SK-N-SH (cell line): ENCODE measurements at regions not wholly inside any gene's neighbourhood (a gene's known extent, or its start where the extent isn't known, plus 50 kb on each side); places are given as distances from the start of the nearest gene placed in this dataset.

Source experiments
- CTCF ChIA-PET: fragments of 300-600, 350-600 bp; formaldehyde crosslinking; extraction: SDS; loops from one replicate; lab custom pipeline; 2021; lab: Yijun Ruan, JAX
- POLR2A ChIA-PET: fragments of 350-600 bp; sonication (Branson Sonifier 250); formaldehyde crosslinking; extraction: SDS; loops from one replicate; lab custom pipeline; 2020; ENCODE audit warnings: antibody characterized with exemption, inconsistent platforms; lab: Yijun Ruan, JAX
- DNase-seq: peaks from one replicate; pipeline ENCODE4 v3.0.0; 2012
- H2AFZ ChIP-seq: fragments of 200-600 bp; sonication (generic); 2 replicates; pipeline ENCODE4 v1.8.1; 2016; ENCODE audit warnings: antibody characterized with exemption, mild to moderate bottlenecking, low read depth
- H3F3A ChIP-seq: fragments of 200-600 bp; sonication (generic); replicated peaks from 2 replicates; pipeline ENCODE3; 2016; ENCODE audit warnings: antibody characterized with exemption, mild to moderate bottlenecking; ENCODE audit not compliant: insufficient read depth
- H3K27ac ChIP-seq, 2 experiments: fragments of 200-500 bp in 1 of 2; fragments of 200-600 bp in 1 of 2; sonication (Bioruptor generic) in 1 of 2; sonication (generic), shearing (Covaris generic) in 1 of 2; 2 replicates each; pipeline versions ENCODE4 v1.5.1 to v1.6.1; 2014 to 2016; ENCODE audit warnings: low read depth in 2 of 2, inconsistent platforms in 1 of 2, low read length in 1 of 2, mild to moderate bottlenecking in 1 of 2, mixed read lengths in 1 of 2
- H3K27me3 ChIP-seq: fragments of 200-600 bp; sonication (generic), shearing (Covaris generic); 2 replicates; pipeline ENCODE4 v1.6.1; 2016; ENCODE audit warnings: mixed run types; ENCODE audit not compliant: insufficient read depth
- H3K36me3 ChIP-seq, 2 experiments: fragments of 200-500 bp in 1 of 2; fragments of 200-600 bp in 1 of 2; sonication (Bioruptor generic) in 1 of 2; sonication (generic) in 1 of 2; replicated peaks in 1 of 2; 2 replicates each; pipeline versions ENCODE3 to v1.5.1; 2014 to 2016; ENCODE audit warnings: low read length in 1 of 2, mild to moderate bottlenecking in 1 of 2; ENCODE audit not compliant: insufficient read depth in 2 of 2, control insufficient read depth in 1 of 2
- H3K4me1 ChIP-seq, 2 experiments: fragments of 200-500 bp in 1 of 2; fragments of 200-600 bp in 1 of 2; sonication (Bioruptor generic) in 1 of 2; sonication (generic), shearing (Covaris generic) in 1 of 2; 2 replicates each; pipeline versions ENCODE4 v1.5.1 to v1.6.1; 2014 to 2016; ENCODE audit warnings: low read depth in 1 of 2, low read length in 1 of 2, mixed run types in 1 of 2; ENCODE audit not compliant: insufficient read depth in 2 of 2, control insufficient read depth in 1 of 2
- H3K4me2 ChIP-seq: fragments of 200-600 bp; sonication (generic), shearing (Covaris generic); 2 replicates; pipeline ENCODE4 v1.6.1; 2017; ENCODE audit warnings: mixed run types
- H3K4me3 ChIP-seq, 2 experiments: fragments of 200-500 bp in 1 of 2; fragments of 200-600 bp in 1 of 2; sonication (Bioruptor generic) in 1 of 2; sonication (generic), shearing (Covaris generic) in 1 of 2; 2 replicates each; pipeline versions ENCODE4 v1.5.1 to v1.8.1; 2014 to 2016; ENCODE audit warnings: low read depth in 2 of 2, inconsistent platforms in 1 of 2, low read length in 1 of 2, mild to moderate bottlenecking in 1 of 2, mixed read lengths in 1 of 2, moderate library complexity in 1 of 2
- H3K79me2 ChIP-seq: fragments of 200-600 bp; sonication (generic); 2 replicates; pipeline ENCODE4 v1.8.1; 2017; ENCODE audit warnings: mild to moderate bottlenecking; ENCODE audit not compliant: insufficient read depth
- H3K9ac ChIP-seq: fragments of 200-600 bp; sonication (generic); 2 replicates; pipeline ENCODE4 v1.6.1; 2017; ENCODE audit warnings: mixed run types
- H3K9me2 ChIP-seq: fragments of 200-600 bp; sonication (generic); 2 replicates; pipeline ENCODE4 v1.6.1; 2017; ENCODE audit warnings: mixed run types
- H3K9me3 ChIP-seq: fragments of 200-600 bp; sonication (generic); 2 replicates; pipeline ENCODE4 v1.6.1; 2017; ENCODE audit warnings: mixed run types, mild to moderate bottlenecking, moderate library complexity
- H4K20me1 ChIP-seq: fragments of 200-600 bp; sonication (generic); 2 replicates; pipeline ENCODE4 v1.6.1; 2017; ENCODE audit warnings: mild to moderate bottlenecking, mixed run types; ENCODE audit not compliant: insufficient read depth
- CHD2 ChIP-seq: fragments of 150-350 bp; IDR thresholded peaks from 2 replicates; pipeline ENCODE4 v1.6.1; 2018; ENCODE audit warnings: low read length; ENCODE audit not compliant: partially characterized antibody
- EP300 ChIP-seq, 2 experiments: IDR thresholded peaks; 2 replicates each; pipeline versions ENCODE4 v1.4.0 to v1.6.1; 2012; ENCODE audit warnings: borderline replicate concordance in 1 of 2, low read depth in 1 of 2, low read length in 1 of 2
- EZH2phosphoT487 ChIP-seq: fragments of 200-600 bp; sonication (generic); IDR thresholded peaks from 2 replicates; pipeline ENCODE4 v1.6.1; 2017; ENCODE audit warnings: low read depth, mixed run types, mild to moderate bottlenecking, antibody characterized with exemption, moderate library complexity, borderline replicate concordance
- FOXM1 ChIP-seq: IDR thresholded peaks from 2 replicates; pipeline ENCODE4 v1.4.0; 2012; ENCODE audit warnings: low read depth, mild to moderate bottlenecking
- GABPA ChIP-seq: IDR thresholded peaks from 2 replicates; pipeline ENCODE4 v1.4.0; 2012; ENCODE audit warnings: low read depth, mild to moderate bottlenecking
- GATA2 ChIP-seq: sonication (generic); formaldehyde crosslinking; IDR thresholded peaks from 2 replicates; pipeline ENCODE4 v1.5.0; 2020; ENCODE audit warnings: mild to moderate bottlenecking, missing genetic modification reagents
- JUND ChIP-seq: IDR thresholded peaks from 2 replicates; pipeline ENCODE4 v1.4.0; 2012
- MXI1 ChIP-seq: IDR thresholded peaks from 2 replicates; pipeline ENCODE4 v1.6.1; 2012; ENCODE audit warnings: mild to moderate bottlenecking, low read depth, low read length, improper control_type of control experiment
- NFIC ChIP-seq: IDR thresholded peaks from 2 replicates; pipeline ENCODE4 v1.4.0; 2012; ENCODE audit warnings: borderline replicate concordance
- NRF1 ChIP-seq: IDR thresholded peaks from 2 replicates; pipeline ENCODE4 v1.6.1; 2012; ENCODE audit warnings: low read depth, mild to moderate bottlenecking, low read length
- POLR2AphosphoS5 ChIP-seq: IDR thresholded peaks from 2 replicates; pipeline ENCODE4 v1.6.1; 2012; ENCODE audit warnings: low read depth, low read length
- RCOR1 ChIP-seq: fragments of 150-350 bp; IDR thresholded peaks from 2 replicates; pipeline ENCODE4 v1.6.1; 2017; ENCODE audit warnings: antibody characterized with exemption, low read length
- REST ChIP-seq: IDR thresholded peaks from 2 replicates; pipeline ENCODE4 v1.6.1; 2012; ENCODE audit warnings: mild to moderate bottlenecking, low read depth, low read length, moderate library complexity
- TAF1 ChIP-seq: IDR thresholded peaks from 2 replicates; pipeline ENCODE4 v1.6.1; 2012; ENCODE audit warnings: low read depth, mild to moderate bottlenecking, low read length, moderate library complexity, borderline replicate concordance
- USF2 ChIP-seq: fragments of 150-350 bp; IDR thresholded peaks from 2 replicates; pipeline ENCODE4 v1.6.1; 2017; ENCODE audit warnings: antibody characterized with exemption, low read length, low read depth, borderline replicate concordance
- YY1 ChIP-seq: IDR thresholded peaks from 2 replicates; pipeline ENCODE4 v1.4.0; 2012; ENCODE audit warnings: low read depth, mild to moderate bottlenecking
- WGBS: methylation state at CpG from one replicate; pipeline ENCODE4 v1.1.6; 2017; ENCODE audit warnings: low lambda C conversion rate; 5-methylcytosine and 5-hydroxymethylcytosine counted together
- TF ChIP-seq, protein P1 (sequence below): IDR thresholded peaks from 2 replicates; pipeline ENCODE4 v1.4.0; 2012; ENCODE audit warnings: low read depth, borderline replicate concordance

DNA sequence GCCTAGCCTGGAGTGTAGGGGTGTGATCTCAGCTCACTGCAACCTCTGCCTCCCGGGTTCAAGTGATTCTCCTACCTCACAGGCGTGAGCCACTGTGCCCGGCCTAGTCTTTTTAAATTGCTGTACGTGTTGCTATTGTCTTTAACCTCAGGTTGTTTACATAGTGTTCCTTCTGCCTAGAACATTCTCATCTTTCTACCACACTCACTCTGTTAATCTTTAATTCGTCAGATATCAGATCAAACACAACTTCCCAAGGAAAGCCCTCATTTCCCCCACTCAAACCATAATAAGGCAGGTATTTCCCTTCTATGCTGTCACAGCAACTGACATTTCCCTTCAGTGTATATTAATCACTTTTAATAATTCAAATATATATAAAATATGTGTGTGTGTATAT, 1310.0 kb upstream of the C9orf72 start:
- Histone ChIP-seq H3K27me3 (no peaks in the 10 kb centered on the region), H3K9ac (no peak overlapping the region), H3K27ac (no peak overlapping the region), H4K20me1 (no peaks in the 10 kb centered on the region), H3K36me3 (no peaks in the 10 kb centered on the region), H3K4me3 (no peak overlapping the region), H3K9me2 (no peaks in the 10 kb centered on the region), H2AFZ (no peak overlapping the region), H3K79me2 (0 out of 2 replicates have a peak, but pooled peaks cover 5% of the 10 kb centered on the region), H3K9me3 (no peaks in the 10 kb centered on the region), H3F3A (no peaks in the 10 kb centered on the region), H3K4me2 (no peak overlapping the region), H3K4me1 (peaks cover 0 to 11% of the 10 kb centered on the region in 2 experiments; a peak in 2 of 4 replicates)
- WGBS, result 39% methylated on average over 5 of the region's 5 CpGs
- ChIA-PET POLR2A (no interaction called here), CTCF (no interaction called here)
- TF ChIP-seq RCOR1 (no peak), MXI1 (no peak), GABPA (no peak), USF2 (no peak), FOXM1 (no peak), EP300 (IDR thresholded peaks at IDR 0.05; ENCODE audit: borderline replicate concordance in 1 of 2, low read depth in 1 of 2, low read length in 1 of 2) (no peak), POLR2AphosphoS5 (no peak), EZH2phosphoT487 (no peak), GATA2 (CRISPR knock-in tag) (no peak), NFIC (no peak), REST (no peak), NRF1 (no peak), JUND (no peak), CHD2 (no peak), YY1 (no peak), TAF1 (no peak)
- TF ChIP-seq, protein P1, sequence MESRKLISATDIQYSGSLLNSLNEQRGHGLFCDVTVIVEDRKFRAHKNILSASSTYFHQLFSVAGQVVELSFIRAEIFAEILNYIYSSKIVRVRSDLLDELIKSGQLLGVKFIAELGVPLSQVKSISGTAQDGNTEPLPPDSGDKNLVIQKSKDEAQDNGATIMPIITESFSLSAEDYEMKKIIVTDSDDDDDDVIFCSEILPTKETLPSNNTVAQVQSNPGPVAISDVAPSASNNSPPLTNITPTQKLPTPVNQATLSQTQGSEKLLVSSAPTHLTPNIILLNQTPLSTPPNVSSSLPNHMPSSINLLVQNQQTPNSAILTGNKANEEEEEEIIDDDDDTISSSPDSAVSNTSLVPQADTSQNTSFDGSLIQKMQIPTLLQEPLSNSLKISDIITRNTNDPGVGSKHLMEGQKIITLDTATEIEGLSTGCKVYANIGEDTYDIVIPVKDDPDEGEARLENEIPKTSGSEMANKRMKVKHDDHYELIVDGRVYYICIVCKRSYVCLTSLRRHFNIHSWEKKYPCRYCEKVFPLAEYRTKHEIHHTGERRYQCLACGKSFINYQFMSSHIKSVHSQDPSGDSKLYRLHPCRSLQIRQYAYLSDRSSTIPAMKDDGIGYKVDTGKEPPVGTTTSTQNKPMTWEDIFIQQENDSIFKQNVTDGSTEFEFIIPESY, result no peak
- no peak for DNase-seq
